Epithelial cell of proximal tubule (primary cell): ENCODE measurements at regions not wholly inside any gene's neighbourhood (a gene's known extent, or its start where the extent isn't known, plus 50 kb on each side); places are given as distances from the start of the nearest gene placed in this dataset.
"Not testable (repeated sequence)": the region's sequence is repeated elsewhere in the genome, so short reads cannot be mapped to it uniquely, and the experiment has no call there.

ENCODE experiments used
- DNase-seq: peaks from one replicate; pipeline ENCODE4 v3.0.0-alpha.2; 2011; ENCODE audit warnings: low read depth
- H3K4me3 ChIP-seq: 2 replicates; pipeline ENCODE4 v1.5.1; 2011; ENCODE audit warnings: low read depth, mild to moderate bottlenecking, low read length
- TF ChIP-seq, protein P1 (sequence below): conservative IDR thresholded peaks from 2 replicates; pipeline ENCODE4 v1.5.1; 2012; ENCODE audit warnings: low read depth, mild to moderate bottlenecking, low read length

DNA sequence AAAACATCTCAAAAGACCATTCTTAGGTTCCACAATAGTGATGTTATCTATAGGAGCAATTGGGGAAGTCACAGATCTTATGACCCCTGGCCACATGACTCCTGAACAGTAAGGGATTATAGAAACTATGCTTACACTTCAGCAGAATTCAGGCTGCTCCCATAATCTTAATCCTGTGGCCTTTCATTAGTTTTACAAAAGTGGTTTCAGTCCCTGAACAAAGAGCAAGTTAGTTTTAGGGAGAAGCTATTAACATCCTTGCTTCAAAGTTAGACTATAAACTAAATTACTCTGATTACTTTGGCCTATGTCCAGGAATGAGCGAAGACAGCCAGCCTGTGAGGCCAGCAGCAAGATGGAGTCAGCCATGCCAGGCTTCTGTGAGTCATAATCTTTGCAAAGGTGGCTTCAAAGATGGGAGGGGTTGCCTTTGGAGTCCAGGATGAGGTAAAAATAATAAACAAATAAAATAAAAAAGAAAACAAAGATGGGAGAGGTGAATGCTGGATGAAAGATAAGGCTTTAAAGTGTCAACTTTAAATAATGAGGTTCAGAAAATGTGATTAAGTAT is 168.7 kb upstream of the NDUFV2 start:
- TF ChIP-seq, protein P1, sequence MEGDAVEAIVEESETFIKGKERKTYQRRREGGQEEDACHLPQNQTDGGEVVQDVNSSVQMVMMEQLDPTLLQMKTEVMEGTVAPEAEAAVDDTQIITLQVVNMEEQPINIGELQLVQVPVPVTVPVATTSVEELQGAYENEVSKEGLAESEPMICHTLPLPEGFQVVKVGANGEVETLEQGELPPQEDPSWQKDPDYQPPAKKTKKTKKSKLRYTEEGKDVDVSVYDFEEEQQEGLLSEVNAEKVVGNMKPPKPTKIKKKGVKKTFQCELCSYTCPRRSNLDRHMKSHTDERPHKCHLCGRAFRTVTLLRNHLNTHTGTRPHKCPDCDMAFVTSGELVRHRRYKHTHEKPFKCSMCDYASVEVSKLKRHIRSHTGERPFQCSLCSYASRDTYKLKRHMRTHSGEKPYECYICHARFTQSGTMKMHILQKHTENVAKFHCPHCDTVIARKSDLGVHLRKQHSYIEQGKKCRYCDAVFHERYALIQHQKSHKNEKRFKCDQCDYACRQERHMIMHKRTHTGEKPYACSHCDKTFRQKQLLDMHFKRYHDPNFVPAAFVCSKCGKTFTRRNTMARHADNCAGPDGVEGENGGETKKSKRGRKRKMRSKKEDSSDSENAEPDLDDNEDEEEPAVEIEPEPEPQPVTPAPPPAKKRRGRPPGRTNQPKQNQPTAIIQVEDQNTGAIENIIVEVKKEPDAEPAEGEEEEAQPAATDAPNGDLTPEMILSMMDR: no peak
- no peak for DNase-seq
- H3K4me3 ChIP-seq: no peak overlapping the region

- DNase-seq, H3K4me3 ChIP-seq: not testable (repeated sequence)
Observed at GRCh38 chr18:8935346-8935745, 167.2 kb upstream of the NDUFV2 start.

- DNase-seq: no peak
- TF ChIP-seq, protein P1: no peak
Observed at GRCh38 chr18:8936619-8937018, 165.9 kb upstream of the NDUFV2 start.

GRCh38 chr18:8937160-8938094 is 165.1 kb upstream of the NDUFV2 start:
- TF ChIP-seq, protein P1: no peak
- no peak overlapping the region for H3K4me3 ChIP-seq
- DNase-seq: no peak

More at GRCh38 chr18:8936619-8937018, 165.9 kb upstream of the NDUFV2 start:
- no peak overlapping the region for H3K4me3 ChIP-seq

DNA sequence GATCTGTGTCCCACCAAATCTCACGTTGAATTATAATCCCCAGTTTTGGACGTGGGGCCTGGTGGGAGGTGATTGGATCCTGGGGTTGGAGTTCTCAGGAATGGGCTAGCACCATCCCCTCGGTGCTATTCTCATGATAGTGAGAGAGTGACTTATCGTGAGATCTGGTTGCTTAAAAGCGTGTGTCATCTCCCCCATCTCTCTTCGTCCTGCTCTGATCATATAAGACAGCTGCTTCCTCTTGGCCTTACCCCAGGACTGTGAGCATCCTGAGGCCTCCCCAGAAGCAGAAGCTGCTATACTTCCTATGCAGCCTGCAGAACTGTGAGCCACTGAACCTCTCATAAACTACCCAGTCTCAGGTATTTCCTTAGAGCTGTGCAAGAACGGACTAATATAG is 163.7 kb upstream of the NDUFV2 start:
- TF ChIP-seq, protein P1: no peak
- no peak for DNase-seq
- H3K4me3 ChIP-seq: no peak overlapping the region

- H3K4me3 ChIP-seq: no peak overlapping the region
- TF ChIP-seq, protein P1: no peak
- DNase-seq: no peak
Observed at GRCh38 chr18:8942021-8942908, 160.2 kb upstream of the NDUFV2 start.
